ENCODE measurements at regions not wholly inside any gene's neighbourhood (a gene's known extent, or its start where the extent isn't known, plus 50 kb on each side); places are given as distances from the start of the nearest gene placed in this dataset.

GRCh38 chr5:87605663-87606062, 192.9 kb upstream of the CCNH start (continued):
- TF ChIP-seq, protein P1, sequence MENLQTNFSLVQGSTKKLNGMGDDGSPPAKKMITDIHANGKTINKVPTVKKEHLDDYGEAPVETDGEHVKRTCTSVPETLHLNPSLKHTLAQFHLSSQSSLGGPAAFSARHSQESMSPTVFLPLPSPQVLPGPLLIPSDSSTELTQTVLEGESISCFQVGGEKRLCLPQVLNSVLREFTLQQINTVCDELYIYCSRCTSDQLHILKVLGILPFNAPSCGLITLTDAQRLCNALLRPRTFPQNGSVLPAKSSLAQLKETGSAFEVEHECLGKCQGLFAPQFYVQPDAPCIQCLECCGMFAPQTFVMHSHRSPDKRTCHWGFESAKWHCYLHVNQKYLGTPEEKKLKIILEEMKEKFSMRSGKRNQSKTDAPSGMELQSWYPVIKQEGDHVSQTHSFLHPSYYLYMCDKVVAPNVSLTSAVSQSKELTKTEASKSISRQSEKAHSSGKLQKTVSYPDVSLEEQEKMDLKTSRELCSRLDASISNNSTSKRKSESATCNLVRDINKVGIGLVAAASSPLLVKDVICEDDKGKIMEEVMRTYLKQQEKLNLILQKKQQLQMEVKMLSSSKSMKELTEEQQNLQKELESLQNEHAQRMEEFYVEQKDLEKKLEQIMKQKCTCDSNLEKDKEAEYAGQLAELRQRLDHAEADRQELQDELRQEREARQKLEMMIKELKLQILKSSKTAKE (IDR thresholded peaks at IDR 0.05; ENCODE audit: low read depth, poor library complexity, severe bottlenecking), result no peak
- TF ChIP-seq SUPT20H (IDR thresholded peaks at IDR 0.05; ENCODE audit: borderline replicate concordance, control insufficient read depth, low read depth, low read length), result no peak
- no peak for TF ChIP-seq RAD51 (IDR thresholded peaks at IDR 0.05)
- no peak for TF ChIP-seq RUNX3 (IDR thresholded peaks at IDR 0.05; ENCODE audit: low read length)
- TF ChIP-seq, protein P2, sequence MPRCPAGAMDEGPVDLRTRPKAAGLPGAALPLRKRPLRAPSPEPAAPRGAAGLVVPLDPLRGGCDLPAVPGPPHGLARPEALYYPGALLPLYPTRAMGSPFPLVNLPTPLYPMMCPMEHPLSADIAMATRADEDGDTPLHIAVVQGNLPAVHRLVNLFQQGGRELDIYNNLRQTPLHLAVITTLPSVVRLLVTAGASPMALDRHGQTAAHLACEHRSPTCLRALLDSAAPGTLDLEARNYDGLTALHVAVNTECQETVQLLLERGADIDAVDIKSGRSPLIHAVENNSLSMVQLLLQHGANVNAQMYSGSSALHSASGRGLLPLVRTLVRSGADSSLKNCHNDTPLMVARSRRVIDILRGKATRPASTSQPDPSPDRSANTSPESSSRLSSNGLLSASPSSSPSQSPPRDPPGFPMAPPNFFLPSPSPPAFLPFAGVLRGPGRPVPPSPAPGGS (IDR thresholded peaks at IDR 0.05; ENCODE audit: borderline replicate concordance, insufficient read depth, low read depth, low read length, poor library complexity, severe bottlenecking), result no peak
- no peak for TF ChIP-seq EED (IDR thresholded peaks at IDR 0.05; ENCODE audit: low read depth)
- TF ChIP-seq BACH1 (IDR thresholded peaks at IDR 0.05; ENCODE audit: borderline replicate concordance), result no peak
- TF ChIP-seq EZH2 (IDR thresholded peaks at IDR 0.05; ENCODE audit: borderline replicate concordance, control insufficient read depth, low read depth, low read length), result no peak

DNA sequence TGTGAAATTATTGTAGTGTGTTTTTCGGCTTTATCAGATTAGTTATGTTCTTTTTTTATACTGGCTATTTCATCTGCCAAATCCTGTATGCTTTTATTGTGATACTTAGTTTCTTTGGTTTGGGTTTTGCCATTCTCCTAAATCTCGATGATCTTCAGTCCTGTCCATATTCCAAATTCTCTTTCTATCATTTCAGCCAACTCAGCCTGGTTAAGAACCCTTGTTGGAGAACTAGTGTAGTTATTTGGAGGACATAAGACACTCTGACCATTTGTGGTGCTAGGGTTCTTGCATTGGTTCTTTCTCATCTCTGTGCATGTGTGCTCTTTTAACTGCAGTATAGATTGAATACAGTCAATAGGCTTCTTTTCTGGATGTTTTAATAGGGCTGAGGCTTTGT, 187.0 kb upstream of the CCNH start:
- Histone ChIP-seq H3K79me2 (ENCODE audit: control insufficient read depth, insufficient read depth, low read length) (no peaks in the 10 kb centered on the region), H3K4me3 (no peak overlapping the region), H3K4me1 (ENCODE audit: control insufficient read depth, insufficient read depth, low read length) (no peaks in the 10 kb centered on the region), H4K20me1 (ENCODE audit: control insufficient read depth, insufficient read depth) (no peaks in the 10 kb centered on the region), H3K27ac (ENCODE audit: control insufficient read depth, insufficient read depth) (no peak overlapping the region), H3K9me3 (replicated peaks; ENCODE audit: control insufficient read depth, insufficient read depth, low read length) (no peaks in the 10 kb centered on the region), H3K36me3 (ENCODE audit: control insufficient read depth in 2 of 2, insufficient read depth in 2 of 2, low read length in 1 of 2) (no peaks in the 10 kb centered on the region), H3K27me3 (replicated peaks in 1 of 2; ENCODE audit: control insufficient read depth in 2 of 2, insufficient read depth in 2 of 2, low read length in 1 of 2) (no peaks in the 10 kb centered on the region; a peak in 2 of 4 replicates), H3K4me2 (ENCODE audit: control insufficient read depth, insufficient read depth) (no peak overlapping the region), H2AFZ (ENCODE audit: control insufficient read depth, low read depth, low read length) (no peak overlapping the region), H3K9ac (ENCODE audit: control insufficient read depth, insufficient read depth, low read length) (no peak overlapping the region)
- 0% methylated on average over 2 of the region's 2 CpGs for WGBS (ENCODE audit: insufficient coverage, insufficient replicate concordance, low lambda C conversion rate, missing lambda C conversion rate)
- intact Hi-C loops (cut with micrococcal nuclease; ENCODE audit: unreplicated experiment) (no loop called here), in situ Hi-C loops (cut with MboI) (no loop called here)
- BruUV-seq (replicated peaks), result no TSS peak
- ChIA-PET RAD21 (ENCODE audit: unreplicated experiment) (interaction anchor here (0.6 kb wide), 1 partner anchor 1076 kb away, joined by 3 read pairs; no protein-coding TSS in a partner anchor), SMC1A (ENCODE audit: uncharacterized antibody, unreplicated experiment) (no interaction called here), CTCF (no interaction called here), POLR2A (no interaction called here)
- DNase-seq (ENCODE audit: low read depth, low spot score) (no peak), ATAC-seq (no peak), FAIRE-seq (no peak)
- no peak for TF ChIP-seq FOXM1 (IDR thresholded peaks at IDR 0.05; ENCODE audit: low read depth, low read length)
- TF ChIP-seq PAX5 (IDR thresholded peaks at IDR 0.05; ENCODE audit: borderline replicate concordance, low read depth, low read length), result no peak
- TF ChIP-seq NR2C2 (IDR thresholded peaks at IDR 0.05; ENCODE audit: borderline replicate concordance, control insufficient read depth, insufficient read length, low read depth), result no peak
- TF ChIP-seq ZBTB11 (CRISPR knock-in tag; IDR thresholded peaks at IDR 0.05), result no peak
- TF ChIP-seq CEBPB (IDR thresholded peaks at IDR 0.05; ENCODE audit: borderline replicate concordance in 1 of 2, low read depth in 2 of 2, low read length in 2 of 2), result no peak
- TF ChIP-seq TARDBP (IDR thresholded peaks at IDR 0.05; ENCODE audit: borderline replicate concordance), result no peak
- no peak for TF ChIP-seq EZH2 (IDR thresholded peaks at IDR 0.05; ENCODE audit: borderline replicate concordance, control insufficient read depth, low read depth, low read length)

Data from GM12878 (cell line).